GM21423 (cell line): ENCODE measurements at regions not wholly inside any gene's neighbourhood (a gene's known extent, or its start where the extent isn't known, plus 50 kb on each side); places are given as distances from the start of the nearest gene placed in this dataset.

Source experiments
- ATAC-seq: cut with Tn5 transposase; IDR thresholded peaks from one replicate; pipeline ENCODE4 v1.9.1; 2021; ENCODE audit warnings: mild to moderate bottlenecking, moderate library complexity; ENCODE audit not compliant: unreplicated experiment

GRCh38 chr5:167565189-167565954 is 726.1 kb upstream of the WWC1 start:
- no peak for ATAC-seq

DNA sequence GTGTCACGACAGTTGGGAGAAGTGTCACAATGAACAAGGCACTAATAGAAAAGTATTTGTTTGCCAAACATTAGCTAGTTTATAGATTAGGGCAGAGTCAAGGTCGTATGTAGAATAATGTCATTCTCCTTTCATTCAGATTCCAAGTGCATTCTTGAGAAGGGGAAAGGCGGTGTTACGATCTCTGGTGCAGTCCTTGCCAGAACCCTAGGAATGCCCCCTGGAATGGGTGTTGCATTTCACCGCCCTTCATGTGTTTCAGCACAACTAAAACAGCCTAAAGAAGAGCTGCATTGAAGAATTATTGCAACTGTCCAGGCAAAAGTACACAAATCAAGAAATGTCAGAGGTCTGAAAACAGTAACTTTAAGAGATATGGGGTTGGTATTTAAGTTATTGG is 721.0 kb upstream of the WWC1 start:
- no peak for ATAC-seq

DNA sequence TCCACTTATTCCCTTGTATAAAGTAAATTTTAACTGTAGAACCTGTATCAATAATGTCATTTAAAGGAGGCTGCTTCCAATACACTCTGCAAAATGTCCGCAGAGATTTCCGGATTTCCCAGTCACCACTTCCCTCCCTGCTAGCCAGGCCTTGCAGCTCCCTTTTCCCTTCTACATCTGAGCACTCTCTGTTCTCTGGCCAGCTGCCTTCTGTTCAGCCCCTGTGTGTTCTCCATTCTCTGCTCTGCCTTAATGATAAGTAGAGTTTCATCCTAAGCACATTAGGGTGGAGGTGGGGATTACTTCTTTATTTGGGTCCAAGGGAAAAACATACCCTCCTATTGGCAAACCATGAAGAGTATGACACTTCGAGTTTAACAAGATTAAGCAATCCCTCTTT is 719.6 kb upstream of the WWC1 start:
- no peak for ATAC-seq

DNA sequence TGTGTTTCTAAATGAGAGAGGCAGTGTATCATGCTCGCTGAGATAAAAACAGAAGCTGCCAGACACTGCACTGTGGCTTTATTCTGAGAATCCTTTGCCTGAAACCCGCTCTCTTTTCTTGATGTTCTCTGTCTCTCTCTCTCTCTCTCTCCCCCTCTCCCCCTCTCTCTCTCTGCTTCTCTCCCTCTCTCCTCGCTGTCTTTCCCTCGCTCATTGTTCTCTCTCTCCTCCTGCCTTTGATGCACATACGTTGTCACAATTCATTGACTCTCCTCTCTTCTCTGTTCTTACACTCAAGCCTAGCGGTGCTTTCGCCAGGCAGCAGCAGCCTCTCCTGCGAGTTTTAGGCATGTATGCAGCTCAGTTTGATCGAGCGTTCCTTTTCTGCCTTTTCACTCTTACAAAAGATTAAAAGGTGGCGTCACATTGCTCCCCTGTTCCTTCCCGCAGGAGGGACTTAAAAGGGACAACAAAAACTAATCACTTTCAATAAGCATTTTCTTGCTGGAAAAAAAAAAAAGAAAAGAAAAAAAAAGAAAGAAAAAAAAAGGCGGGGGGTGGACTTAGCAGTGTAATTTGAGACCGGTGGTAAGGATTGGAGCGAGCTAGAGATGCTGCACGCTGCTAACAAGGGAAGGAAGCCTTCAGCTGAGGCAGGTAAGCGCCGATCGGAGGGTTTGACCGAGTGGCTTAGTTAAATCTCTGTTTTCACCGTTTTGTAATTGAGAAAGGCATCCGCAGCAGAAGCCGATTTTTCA is 717.9 kb upstream of the WWC1 start:
- ATAC-seq, result no peak

GRCh38 chr5:167574464-167574863 is 717.0 kb upstream of the WWC1 start:
- ATAC-seq, result no peak

- ATAC-seq, result no peak
These were observed 716.1 kb upstream of the WWC1 start for GRCh38 chr5:167575330-167575729.

- ATAC-seq, result no peak
These were observed 715.3 kb upstream of the WWC1 start for GRCh38 chr5:167576126-167576525.

DNA sequence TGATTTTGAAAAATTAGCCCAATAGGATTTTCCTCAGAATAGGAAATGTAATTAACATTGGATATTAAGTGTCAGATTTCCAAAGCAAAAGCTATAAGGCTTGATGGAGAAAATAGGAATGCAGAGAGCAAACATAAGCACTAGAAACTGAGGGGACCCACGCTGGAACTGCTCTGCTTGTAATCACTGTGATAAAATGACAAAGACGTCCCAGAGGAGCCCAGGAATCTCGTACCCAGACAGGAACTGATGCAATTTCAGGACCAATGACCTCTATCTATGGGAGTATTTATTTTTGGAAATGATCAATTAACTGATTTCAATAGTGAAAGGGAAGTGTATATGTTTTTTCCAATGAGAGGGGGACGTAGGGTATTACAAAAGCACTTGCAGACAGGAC is 714.5 kb upstream of the WWC1 start:
- ATAC-seq, result no peak

GRCh38 chr5:167577616-167578015 is 713.8 kb upstream of the WWC1 start:
- no peak for ATAC-seq

- no peak for ATAC-seq
These were observed 712.3 kb upstream of the WWC1 start for GRCh38 chr5:167578977-167579692.

DNA sequence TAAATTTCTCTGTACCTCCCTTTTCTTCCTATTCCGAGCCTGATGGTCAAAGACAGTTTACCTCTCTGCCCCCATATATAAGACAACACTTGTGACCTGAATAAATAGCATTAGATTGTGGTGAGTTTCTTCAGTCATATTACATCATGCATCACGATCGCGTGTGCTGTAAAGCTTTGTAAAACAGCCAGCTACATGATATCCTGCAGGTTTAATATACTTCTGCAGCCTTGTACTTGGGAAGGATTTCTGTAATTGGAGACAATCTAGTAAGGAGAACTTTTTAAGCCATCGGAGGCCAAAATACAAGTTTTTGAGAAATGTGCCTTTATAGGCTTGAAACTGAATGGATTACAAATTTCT is 711.8 kb upstream of the WWC1 start:
- ATAC-seq, result no peak

DNA sequence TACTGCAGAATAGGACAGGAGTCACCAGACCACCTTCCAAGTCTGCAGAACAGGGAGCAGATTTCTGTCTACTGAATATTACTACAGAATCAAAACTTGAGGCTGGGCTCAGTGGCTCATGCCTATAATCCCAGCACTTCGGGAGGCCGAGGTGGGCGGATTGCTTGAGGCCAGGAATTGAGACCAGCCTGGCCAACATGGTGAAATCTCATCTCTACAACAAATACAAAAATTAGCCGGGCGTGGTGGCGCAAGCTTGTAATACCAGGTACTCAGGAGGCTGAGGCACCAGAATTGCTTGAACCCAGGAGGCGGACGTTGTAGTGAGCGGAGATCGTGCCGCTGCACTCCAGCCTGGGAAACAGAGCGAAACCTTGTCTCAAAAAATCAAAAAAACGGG is 710.8 kb upstream of the WWC1 start:
- ATAC-seq, result no peak

- no peak for ATAC-seq
These were observed 709.2 kb upstream of the WWC1 start for GRCh38 chr5:167582283-167582682.

- no peak for ATAC-seq
These were observed 708.6 kb upstream of the WWC1 start for GRCh38 chr5:167582886-167583285.

- no peak for ATAC-seq
These were observed 706.3 kb upstream of the WWC1 start for GRCh38 chr5:167585184-167585583.

- ATAC-seq, result no peak
These were observed 703.5 kb upstream of the WWC1 start for GRCh38 chr5:167587772-167588437.

- no peak for ATAC-seq
These were observed 699.3 kb upstream of the WWC1 start for GRCh38 chr5:167592114-167592513.

GRCh38 chr5:167593329-167594060 is 698.0 kb upstream of the WWC1 start:
- no peak for ATAC-seq

DNA sequence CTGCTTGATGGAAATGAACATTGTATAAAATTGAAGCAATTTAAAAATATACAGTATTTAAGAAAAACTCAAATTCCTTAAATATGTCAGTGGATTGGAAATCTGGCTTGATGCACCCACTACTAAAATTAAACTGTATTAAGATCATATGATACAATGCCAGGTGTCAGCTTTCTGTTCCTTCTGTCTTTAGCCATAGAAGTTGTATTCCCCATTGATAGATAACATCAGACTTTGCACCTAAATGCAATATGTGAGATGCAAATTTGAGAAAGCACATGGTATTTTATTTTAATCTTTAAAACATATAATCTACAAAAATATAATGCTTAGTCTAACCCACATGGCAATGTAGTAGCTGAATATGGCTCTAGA is 697.4 kb upstream of the WWC1 start:
- no peak for ATAC-seq

- ATAC-seq, result no peak
These were observed 696.7 kb upstream of the WWC1 start for GRCh38 chr5:167594750-167595149.

DNA sequence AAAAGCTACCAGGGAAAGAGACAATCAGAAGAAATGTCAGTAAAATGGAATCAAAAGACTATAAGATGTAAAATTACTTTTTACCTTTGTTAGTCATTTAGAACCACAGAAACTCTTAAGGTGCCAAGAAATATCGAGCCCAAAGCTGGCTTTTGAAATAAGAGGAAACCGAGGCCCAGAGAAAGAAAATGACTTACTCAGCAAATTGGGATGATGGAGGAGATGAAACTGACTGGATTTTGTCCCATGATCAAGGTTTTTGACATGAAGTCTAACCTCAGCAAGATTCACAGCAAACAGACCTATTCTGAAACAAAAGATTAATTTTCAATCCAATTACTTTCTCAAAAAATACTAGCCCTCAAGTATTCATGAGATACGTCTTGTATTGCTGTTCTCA is 696.2 kb upstream of the WWC1 start:
- no peak for ATAC-seq
